Calu3 (cell line): ENCODE measurements at regions not wholly inside any gene's neighbourhood (a gene's known extent, or its start where the extent isn't known, plus 50 kb on each side); places are given as distances from the start of the nearest gene placed in this dataset.

Experiments used
- BruUV-seq: library from RNA; stranded (reverse); fragments of 400-500 nt; replicated peaks from 2 replicates; lab custom pipeline; 2021; lab: Mats Ljungman, UMichigan
- CTCF ChIA-PET: fragments of 300-600 bp; sonication (Branson Sonifier 250); formaldehyde crosslinking; loops from one replicate; lab custom pipeline; 2022; ENCODE audit warnings: antibody characterized with exemption; lab: Charles Lee
- DNase-seq: peaks from one replicate; pipeline ENCODE4 v3.0.0; 2022
- H3K27ac Mint-ChIP-seq: one replicate; pipeline ENCODE4 v1.8.0; 2022; ENCODE audit warnings: mixed read lengths; ENCODE audit not compliant: unreplicated experiment
- H3K27me3 Mint-ChIP-seq: one replicate; pipeline ENCODE4 v1.8.0; 2022; ENCODE audit warnings: mixed read lengths; ENCODE audit not compliant: unreplicated experiment
- H3K36me3 Mint-ChIP-seq: one replicate; pipeline ENCODE4 v1.8.0; 2022; ENCODE audit warnings: mild to moderate bottlenecking, moderate library complexity, mixed read lengths; ENCODE audit not compliant: insufficient read depth, unreplicated experiment
- H3K4me1 Mint-ChIP-seq: one replicate; pipeline ENCODE4 v1.8.0; 2022; ENCODE audit warnings: mild to moderate bottlenecking, low read depth, mixed read lengths; ENCODE audit not compliant: unreplicated experiment
- H3K4me3 Mint-ChIP-seq: one replicate; pipeline ENCODE4 v1.8.0; 2022; ENCODE audit warnings: mild to moderate bottlenecking, low read depth, moderate library complexity, mixed read lengths; ENCODE audit not compliant: unreplicated experiment
- H3K9me3 Mint-ChIP-seq: one replicate; pipeline ENCODE4 v1.8.0; 2022; ENCODE audit warnings: low read depth, mixed read lengths; ENCODE audit not compliant: unreplicated experiment
- CTCF ChIP-seq: fragments of 200-600 bp; IDR thresholded peaks from one replicate; pipeline ENCODE4 v1.8.0; 2022; ENCODE audit warnings: antibody characterized with exemption; ENCODE audit not compliant: unreplicated experiment
- intact Hi-C: fragments of 100-400 bp; cut with micrococcal nuclease; formaldehyde crosslinking; loops from one replicate; pipeline ENCODE4 v1.10.0; 2022; ENCODE audit not compliant: unreplicated experiment

DNA sequence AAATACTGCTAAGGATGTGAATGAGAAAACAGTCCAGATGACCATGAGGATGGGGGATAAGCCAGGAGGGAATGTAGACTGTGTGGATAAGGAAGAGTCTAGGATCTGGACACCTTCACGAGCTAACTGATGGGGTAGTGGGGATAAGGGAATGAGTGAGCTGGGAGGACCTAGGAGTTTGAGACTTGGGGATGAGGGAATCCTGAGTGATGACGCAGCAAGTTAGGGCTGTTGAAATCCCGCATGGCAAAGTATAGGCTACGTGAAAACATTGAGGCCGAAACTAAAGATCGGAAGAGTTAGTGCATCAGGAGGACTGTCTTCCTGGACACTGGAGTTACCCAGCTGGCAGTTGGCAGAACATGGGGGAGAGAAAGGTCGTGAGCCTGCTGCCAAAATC lies 129.2 kb upstream of the EEA1 start:
- H3K27me3 Mint-ChIP-seq, result peaks cover 12% of the 10 kb centered on the region
- no peaks in the 10 kb centered on the region for H3K9me3 Mint-ChIP-seq
- H3K36me3 Mint-ChIP-seq, result no peaks in the 10 kb centered on the region
- TF ChIP-seq CTCF, result no peak
- CTCF ChIA-PET, result no interaction called here
- no peak overlapping the region for H3K27ac Mint-ChIP-seq
- no TSS peak for BruUV-seq
- DNase-seq, result no peak
- H3K4me3 Mint-ChIP-seq, result no peak overlapping the region
- intact Hi-C loops, result no loop called here
- no peaks in the 10 kb centered on the region for H3K4me1 Mint-ChIP-seq

DNA sequence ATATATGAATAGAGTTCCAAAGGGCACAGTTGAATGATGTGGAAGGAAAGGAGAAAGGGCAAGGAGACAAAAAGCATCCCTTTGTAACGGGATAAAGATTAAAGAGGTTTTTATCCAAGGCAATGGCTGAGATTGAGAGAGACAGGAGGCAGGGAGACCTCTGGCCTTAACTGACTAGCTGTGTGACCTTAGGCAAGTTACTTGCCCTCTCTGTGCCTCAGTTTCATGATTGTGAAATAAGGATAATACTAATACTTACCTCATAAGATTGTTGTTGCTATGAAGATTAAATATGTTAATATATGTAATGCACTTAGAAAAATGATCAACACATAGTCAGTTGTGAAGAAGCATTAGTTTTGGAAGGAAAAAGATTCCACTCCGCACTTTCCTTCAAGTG lies 130.2 kb upstream of the EEA1 start:
- H3K4me1 Mint-ChIP-seq, result no peaks in the 10 kb centered on the region
- no peak overlapping the region for H3K27ac Mint-ChIP-seq
- no TSS peak for BruUV-seq
- CTCF ChIA-PET, result no interaction called here
- intact Hi-C loops, result no loop called here
- no peak for TF ChIP-seq CTCF
- no peaks in the 10 kb centered on the region for H3K36me3 Mint-ChIP-seq
- H3K4me3 Mint-ChIP-seq, result no peak overlapping the region
- no peak for DNase-seq
- H3K27me3 Mint-ChIP-seq, result peaks cover 22% of the 10 kb centered on the region
- H3K9me3 Mint-ChIP-seq, result no peaks in the 10 kb centered on the region

DNA sequence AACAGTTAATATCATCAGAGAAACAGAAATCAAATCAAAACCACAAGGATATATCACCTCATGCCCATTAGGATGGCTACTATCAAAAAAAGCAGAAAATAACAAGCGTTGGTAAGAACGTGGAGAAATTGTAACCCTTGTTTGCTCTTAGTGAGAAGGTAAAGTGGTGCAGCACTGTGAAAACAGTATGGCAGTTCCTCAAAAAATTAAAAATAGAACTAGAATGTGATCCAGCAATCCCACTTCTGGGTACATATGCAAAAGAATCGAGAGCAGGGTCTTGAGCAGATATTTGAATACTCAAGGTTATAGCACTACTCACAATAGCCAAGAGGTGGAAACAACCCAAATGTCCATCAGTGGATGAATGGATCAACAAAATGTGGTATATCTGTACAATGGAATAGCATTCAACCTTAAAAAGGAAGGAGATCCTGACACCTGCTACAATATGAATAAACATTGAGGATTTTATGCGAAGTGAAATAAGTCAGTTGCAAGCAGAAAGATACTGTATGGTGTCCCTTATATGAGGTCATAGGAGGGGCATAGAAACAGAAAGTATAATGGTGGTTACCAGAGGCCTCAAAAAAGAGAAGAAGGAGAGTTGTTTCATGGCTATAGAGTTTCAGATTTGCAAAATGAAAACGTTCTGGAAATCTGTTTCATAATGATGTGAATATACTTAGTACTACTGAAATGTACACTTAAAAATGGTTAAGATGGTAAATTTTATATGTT lies 131.0 kb upstream of the EEA1 start:
- H3K36me3 Mint-ChIP-seq, result no peaks in the 10 kb centered on the region
- BruUV-seq, result no TSS peak
- H3K4me3 Mint-ChIP-seq, result no peak overlapping the region
- no peak for DNase-seq
- H3K4me1 Mint-ChIP-seq, result no peaks in the 10 kb centered on the region
- H3K27me3 Mint-ChIP-seq, result peaks cover 29% of the 10 kb centered on the region
- H3K27ac Mint-ChIP-seq, result no peak overlapping the region
- intact Hi-C loops, result no loop called here
- CTCF ChIA-PET, result no interaction called here
- no peaks in the 10 kb centered on the region for H3K9me3 Mint-ChIP-seq
- TF ChIP-seq CTCF, result no peak

GRCh38 chr12:93060666-93061472 lies 131.8 kb upstream of the EEA1 start:
- no peak for TF ChIP-seq CTCF
- Mint-ChIP-seq H3K36me3 (no peaks in the 10 kb centered on the region), H3K4me3 (no peak overlapping the region), H3K9me3 (no peaks in the 10 kb centered on the region), H3K27me3 (peaks cover 29% of the 10 kb centered on the region), H3K27ac (no peak overlapping the region), H3K4me1 (no peaks in the 10 kb centered on the region)
- BruUV-seq, result no TSS peak
- intact Hi-C loops, result no loop called here
- DNase-seq, result no peak
- CTCF ChIA-PET, result no interaction called here
